PC-3 (cell line): ENCODE measurements at regions not wholly inside any gene's neighbourhood (a gene's known extent, or its start where the extent isn't known, plus 50 kb on each side); places are given as distances from the start of the nearest gene placed in this dataset.

Experiments used
- ATAC-seq: fragments of 200-7000 bp; cut with Tn5 transposase; 2 replicates; pipeline ENCODE4 v1.9.1; 2020; ENCODE audit warnings: mild to moderate bottlenecking, moderate library complexity
- BruUV-seq: library from RNA; stranded (reverse); fragments of 400-500 nt; replicated peaks from 2 replicates; lab custom pipeline; 2021; lab: Mats Ljungman, UMichigan
- CTCF ChIA-PET: fragments of 300-600 bp; sonication (Branson Sonifier 250); formaldehyde crosslinking; loops from one replicate; lab custom pipeline; 2022; ENCODE audit warnings: antibody characterized with exemption; lab: Charles Lee
- POLR2A ChIA-PET: fragments of 300-600 bp; sonication (Branson Sonifier 250); formaldehyde crosslinking; loops from one replicate; lab custom pipeline; 2022; ENCODE audit warnings: antibody characterized with exemption; ENCODE audit not compliant: unreplicated experiment; lab: Charles Lee
- DNase-seq: peaks from one replicate; pipeline ENCODE4 v3.0.0-alpha.2; 2015
- H2AFZ ChIP-seq: fragments of 300-600 bp; sonication (generic); 2 replicates; pipeline ENCODE4 v1.6.0; 2016; ENCODE audit warnings: antibody characterized with exemption, low read length
- H3F3A ChIP-seq: fragments of 300-600 bp; sonication (generic); one replicate; pipeline ENCODE4 v1.6.0; 2017; ENCODE audit warnings: antibody characterized with exemption, low read length, control low read depth, mild to moderate bottlenecking; ENCODE audit not compliant: unreplicated experiment
- H3K27ac ChIP-seq: fragments of 300-600 bp; sonication (generic); 2 replicates; pipeline ENCODE4 v1.5.1; 2016; ENCODE audit warnings: mild to moderate bottlenecking, low read length
- H3K27me3 ChIP-seq: fragments of 300-600 bp; sonication (generic); 2 replicates; pipeline ENCODE4 v1.6.1; 2016; ENCODE audit warnings: low read length, mixed read lengths
- H3K36me3 ChIP-seq: fragments of 300-600 bp; sonication (generic); 2 replicates; pipeline ENCODE4 v1.6.1; 2016; ENCODE audit warnings: low read depth, mixed run types, low read length, mixed read lengths
- H3K4me1 ChIP-seq: fragments of 300-600 bp; sonication (generic); 2 replicates; pipeline ENCODE4 v1.5.1; 2016; ENCODE audit warnings: low read length; ENCODE audit not compliant: insufficient read depth
- H3K4me2 ChIP-seq: fragments of 300-600 bp; sonication (generic); 2 replicates; pipeline ENCODE4 v1.6.0; 2016; ENCODE audit warnings: low read length
- H3K4me3 ChIP-seq: fragments of 300-600 bp; sonication (generic); 2 replicates; pipeline ENCODE4 v1.5.1; 2016; ENCODE audit warnings: mild to moderate bottlenecking, low read length, mixed read lengths
- H3K79me2 ChIP-seq: fragments of 300-600 bp; sonication (generic); 2 replicates; pipeline ENCODE4 v1.6.1; 2017; ENCODE audit warnings: low read length, mixed read lengths
- H3K9ac ChIP-seq: fragments of 300-600 bp; sonication (generic); 2 replicates; pipeline ENCODE4 v1.6.0; 2016; ENCODE audit warnings: mild to moderate bottlenecking, low read length
- H3K9me2 ChIP-seq: fragments of 300-600 bp; sonication (generic); replicated peaks from 2 replicates; pipeline ENCODE4 v1.6.1; 2016; ENCODE audit warnings: mixed run types, low read length, mixed read lengths
- H3K9me3 ChIP-seq: fragments of 300-600 bp; sonication (generic); 2 replicates; pipeline ENCODE4 v1.6.1; 2016; ENCODE audit warnings: low read length, mixed read lengths
- H4K20me1 ChIP-seq: fragments of 300-600 bp; sonication (generic); 2 replicates; pipeline ENCODE4 v1.6.1; 2016; ENCODE audit warnings: low read length, mixed read lengths
- CTCF ChIP-seq: fragments of 300-600 bp; sonication (generic); conservative IDR thresholded peaks from 2 replicates; pipeline ENCODE4 v1.5.1; 2017; ENCODE audit warnings: antibody characterized with exemption, low read depth, mild to moderate bottlenecking, low read length
- EZH2 ChIP-seq: fragments of 300-600 bp; sonication (generic); IDR thresholded peaks from one replicate; pipeline ENCODE4 v1.6.1; 2017; ENCODE audit warnings: antibody characterized with exemption, mild to moderate bottlenecking, low read length; ENCODE audit not compliant: unreplicated experiment
- EZH2phosphoT487 ChIP-seq: fragments of 300-600 bp; sonication (generic); IDR thresholded peaks from 2 replicates; pipeline ENCODE4 v1.6.1; 2018; ENCODE audit warnings: mild to moderate bottlenecking, antibody characterized with exemption, low read length, borderline replicate concordance
- intact Hi-C: fragments of 100-400 bp; cut with micrococcal nuclease; formaldehyde crosslinking; loops from 2 replicates; pipeline ENCODE4 v1.9.0; 2023

DNA sequence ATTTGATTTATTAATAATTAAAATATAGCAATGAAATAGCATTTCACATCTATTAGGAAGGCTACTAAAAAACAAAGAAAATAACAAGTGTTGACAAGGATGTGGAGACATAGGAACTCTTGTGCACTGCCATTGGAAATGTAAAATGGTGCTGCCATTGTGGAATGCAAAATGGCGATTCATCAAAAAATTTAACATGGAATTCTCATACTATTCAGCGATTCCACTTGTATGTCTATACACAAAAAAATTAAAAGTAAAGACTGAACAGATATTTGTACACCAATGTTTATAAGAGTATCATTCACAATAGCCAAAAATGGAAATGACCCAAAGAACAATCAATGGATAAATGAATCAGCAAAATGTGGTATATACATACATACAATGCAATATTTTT is 101.3 kb upstream of the S1PR1 start:
- Histone ChIP-seq H3K9me2 (no peaks in the 10 kb centered on the region), H3K9ac (no peak overlapping the region), H3K79me2 (no peaks in the 10 kb centered on the region), H3K27me3 (no peaks in the 10 kb centered on the region), H3K36me3 (no peaks in the 10 kb centered on the region), H3F3A (no peaks in the 10 kb centered on the region), H3K4me1 (peaks cover 28% of the 10 kb centered on the region), H3K4me3 (no peak overlapping the region), H4K20me1 (no peaks in the 10 kb centered on the region), H2AFZ (no peak overlapping the region), H3K4me2 (no peak overlapping the region), H3K27ac (no peak overlapping the region), H3K9me3 (no peaks in the 10 kb centered on the region)
- no TSS peak for BruUV-seq
- CTCF ChIA-PET, result no interaction called here
- DNase-seq (no peak), ATAC-seq (no peak)
- POLR2A ChIA-PET, result no interaction called here
- intact Hi-C loops, result no loop called here
- TF ChIP-seq EZH2phosphoT487, result no peak
- TF ChIP-seq CTCF, result no peak
- TF ChIP-seq EZH2, result no peak

- H3K9me3 ChIP-seq, result no peaks in the 10 kb centered on the region
- peak overlapping the region; percentile 27; the same call in 1 of the 2 replicates for H3K4me2 ChIP-seq
- TF ChIP-seq CTCF (no peak), EZH2phosphoT487 (no peak), EZH2 (no peak)
- no peak overlapping the region for H3K9ac ChIP-seq
- H3F3A ChIP-seq, result no peaks in the 10 kb centered on the region
- H2AFZ ChIP-seq, result no peak overlapping the region
- no peaks in the 10 kb centered on the region for H3K36me3 ChIP-seq
- H3K27ac ChIP-seq, result no peak overlapping the region
- no peaks in the 10 kb centered on the region for H4K20me1 ChIP-seq
- BruUV-seq, result no TSS peak
- no peak overlapping the region for H3K4me3 ChIP-seq
- H3K9me2 ChIP-seq, result no peaks in the 10 kb centered on the region
- ChIA-PET POLR2A (no interaction called here), CTCF (no interaction called here)
- no peaks in the 10 kb centered on the region for H3K79me2 ChIP-seq
- ATAC-seq, result peak; percentile 31
- intact Hi-C loops, result no loop called here
- peaks cover 31% of the 10 kb centered on the region for H3K4me1 ChIP-seq
- DNase-seq, result no peak
- no peaks in the 10 kb centered on the region for H3K27me3 ChIP-seq
These were observed 105.5 kb upstream of the S1PR1 start for GRCh38 chr1:101131239-101131843.

DNA sequence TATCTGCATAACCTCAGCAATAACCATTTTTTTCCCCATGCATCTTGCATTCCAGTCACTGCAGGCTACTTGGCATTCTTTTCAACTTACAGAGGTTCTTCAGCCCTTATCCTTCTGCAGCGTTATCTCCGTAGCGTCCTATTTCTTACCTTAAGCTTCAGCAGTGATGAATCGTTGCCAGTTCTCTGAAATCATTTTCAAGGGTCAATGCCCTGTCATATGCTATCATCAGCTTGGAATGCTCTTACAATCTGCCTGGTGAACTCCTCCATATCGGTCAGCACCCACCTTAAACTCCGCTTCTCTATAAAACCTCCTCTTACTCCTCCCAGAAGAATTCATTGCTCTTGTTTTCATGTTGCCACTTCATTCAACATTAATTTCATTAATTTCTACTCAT is 105.1 kb upstream of the DPH5 start:
- Histone ChIP-seq H3K9me3 (no peaks in the 10 kb centered on the region), H3K4me3 (no peak overlapping the region; the same call in 1 of the 2 replicates), H3F3A (no peaks in the 10 kb centered on the region), H3K4me2 (peak overlapping the region; percentile 27), H3K9ac (no peak overlapping the region), H3K79me2 (no peaks in the 10 kb centered on the region), H4K20me1 (no peaks in the 10 kb centered on the region), H3K4me1 (peaks cover 29% of the 10 kb centered on the region), H3K27ac (no peak overlapping the region), H2AFZ (0 out of 2 replicates have a peak overlapping the region, but pooled peaks have one; percentile 2), H3K27me3 (no peaks in the 10 kb centered on the region), H3K9me2 (no peaks in the 10 kb centered on the region), H3K36me3 (no peaks in the 10 kb centered on the region)
- intact Hi-C loops, result no loop called here
- TF ChIP-seq EZH2, result no peak
- no peak for TF ChIP-seq EZH2phosphoT487
- no peak for TF ChIP-seq CTCF
- DNase-seq, result peak; percentile 74
- peak; percentile 73 for ATAC-seq
- ChIA-PET CTCF (no interaction called here), POLR2A (no interaction called here)
- no TSS peak for BruUV-seq
